ENCODE measurements at regions not wholly inside any gene's neighbourhood (a gene's known extent, or its start where the extent isn't known, plus 50 kb on each side); places are given as distances from the start of the nearest gene placed in this dataset.

GRCh38 chr9:90162326-90162725, 480.3 kb downstream of the DIRAS2 start:
- ChIA-PET RAD21 (ENCODE audit: unreplicated experiment) (no interaction called here), CTCF (interaction anchor here (0.6 kb wide), 1 partner anchor 19 kb away, joined by 3 read pairs; no protein-coding TSS in a partner anchor), POLR2A (no interaction called here), SMC1A (ENCODE audit: uncharacterized antibody, unreplicated experiment) (interaction anchor here (0.7 kb wide), 1 partner anchor 20 kb away, joined by 3 read pairs; no protein-coding TSS in a partner anchor)
- 53% methylated on average over 5 of the region's 5 CpGs for WGBS (ENCODE audit: insufficient coverage, insufficient replicate concordance, low lambda C conversion rate, missing lambda C conversion rate)
- H3K9ac ChIP-seq (ENCODE audit: control insufficient read depth, insufficient read depth, low read length), result no peak overlapping the region
- no TSS peak for BruUV-seq (replicated peaks)
- no peaks in the 10 kb centered on the region for H3K9me3 ChIP-seq (replicated peaks; ENCODE audit: control insufficient read depth, insufficient read depth, low read length)
- H3K79me2 ChIP-seq (ENCODE audit: control insufficient read depth, insufficient read depth, low read length), result no peaks in the 10 kb centered on the region
- no peaks in the 10 kb centered on the region for H4K20me1 ChIP-seq (ENCODE audit: control insufficient read depth, insufficient read depth)
- intact Hi-C loops (cut with micrococcal nuclease; ENCODE audit: unreplicated experiment), result no loop called here
- in situ Hi-C loops (cut with MboI), result no loop called here
- FAIRE-seq (no peak), ATAC-seq (no peak), DNase-seq (ENCODE audit: low read depth, low spot score) (no peak)
- H2AFZ ChIP-seq (ENCODE audit: control insufficient read depth, low read depth, low read length), result no peak overlapping the region
- TF ChIP-seq ZBTB4 (CRISPR knock-in tag; IDR thresholded peaks at IDR 0.05) (no peak), TBL1XR1 (IDR thresholded peaks at IDR 0.05; ENCODE audit: low read depth, low read length) (no peak), MYB (IDR thresholded peaks at IDR 0.05; ENCODE audit: borderline replicate concordance, low read depth, low read length) (no peak), ATF7 (IDR thresholded peaks at IDR 0.05; ENCODE audit: low read depth) (no peak), POLR2A (IDR thresholded peaks at IDR 0.05; ENCODE audit: low read depth, low read length) (no peak), ATF3 (IDR thresholded peaks at IDR 0.05; ENCODE audit: borderline replicate concordance, extremely low read depth, low read depth, low read length) (no peak), STAT3 (IDR thresholded peaks at IDR 0.05; ENCODE audit: low read depth, low read length) (no peak), CBX3 (IDR thresholded peaks at IDR 0.05; ENCODE audit: borderline replicate concordance, low read depth) (no peak), SIX5 (IDR thresholded peaks at IDR 0.05; ENCODE audit: low read depth, low read length, severe bottlenecking) (no peak), PBX3 (IDR thresholded peaks at IDR 0.05; ENCODE audit: insufficient replicate concordance, low read depth, low read length) (no peak), RELB (IDR thresholded peaks at IDR 0.05; ENCODE audit: low read depth) (no peak), SUZ12 (IDR thresholded peaks at IDR 0.05; ENCODE audit: unreplicated experiment) (no peak), HCFC1 (IDR thresholded peaks at IDR 0.05; ENCODE audit: low read length) (no peak)
- no peak overlapping the region for H3K27ac ChIP-seq (ENCODE audit: control insufficient read depth, insufficient read depth)
- H3K4me1 ChIP-seq (ENCODE audit: control insufficient read depth, insufficient read depth, low read length), result no peaks in the 10 kb centered on the region
- no peaks in the 10 kb centered on the region for H3K36me3 ChIP-seq (ENCODE audit: control insufficient read depth in 2 of 2, insufficient read depth in 2 of 2, low read length in 1 of 2)
- H3K4me3 ChIP-seq, result no peak overlapping the region
- H3K4me2 ChIP-seq (ENCODE audit: control insufficient read depth, insufficient read depth), result no peak overlapping the region
- H3K27me3 ChIP-seq (replicated peaks in 1 of 2; ENCODE audit: control insufficient read depth in 2 of 2, insufficient read depth in 2 of 2, low read length in 1 of 2), result no peaks in the 10 kb centered on the region
